ENCODE measurements at regions not wholly inside any gene's neighbourhood (a gene's known extent, or its start where the extent isn't known, plus 50 kb on each side); places are given as distances from the start of the nearest gene placed in this dataset.

- no peak for TF ChIP-seq CTCF (IDR thresholded peaks at IDR 0.05; ENCODE audit: low read depth, low read length)
These were observed 246.5 kb downstream of the SYK start for GRCh38 chr9:91047993-91048607.

DNA sequence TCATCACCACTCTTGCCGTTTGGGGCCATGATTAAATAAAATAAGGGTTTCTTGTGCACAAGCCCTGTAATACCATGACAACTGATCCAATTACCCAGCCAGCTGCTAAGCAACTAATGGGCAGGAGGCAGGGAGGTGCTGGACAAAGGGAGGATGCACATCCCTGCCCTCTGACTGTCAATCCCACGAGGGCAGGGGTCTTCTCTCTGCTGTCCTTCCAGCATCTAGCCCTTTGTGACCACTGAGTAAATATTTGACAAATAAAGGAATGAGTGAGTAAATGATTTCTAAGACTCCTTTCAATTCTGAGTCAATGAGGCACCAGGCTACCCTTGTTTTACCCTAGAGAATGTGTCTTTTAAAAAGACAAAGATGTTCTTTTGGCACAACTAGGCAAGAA lies 247.1 kb downstream of the SYK start:
- H3K4me3 ChIP-seq (ENCODE audit: low read depth, low read length) = no peak overlapping the region
- no peak for TF ChIP-seq CTCF (IDR thresholded peaks at IDR 0.05; ENCODE audit: low read depth, low read length)

More at GRCh38 chr9:91047993-91048607, 246.5 kb downstream of the SYK start:
- H3K4me3 ChIP-seq (ENCODE audit: low read depth, low read length) = no peak overlapping the region

GRCh38 chr9:91053824-91054223 lies 252.2 kb downstream of the SYK start:
- TF ChIP-seq CTCF (IDR thresholded peaks at IDR 0.05; ENCODE audit: low read depth, low read length) = no peak

GRCh38 chr9:91055845-91056244 lies 254.2 kb downstream of the SYK start:
- no peak for TF ChIP-seq CTCF (IDR thresholded peaks at IDR 0.05; ENCODE audit: low read depth, low read length)
- H3K4me3 ChIP-seq (ENCODE audit: low read depth, low read length) = no peak overlapping the region

More at GRCh38 chr9:91053824-91054223, 252.2 kb downstream of the SYK start:
- no peak overlapping the region for H3K4me3 ChIP-seq (ENCODE audit: low read depth, low read length)

- H3K4me3 ChIP-seq (ENCODE audit: low read depth, low read length) = no peak overlapping the region
- TF ChIP-seq CTCF (IDR thresholded peaks at IDR 0.05; ENCODE audit: low read depth, low read length) = no peak
These were observed 254.9 kb downstream of the SYK start for GRCh38 chr9:91056486-91056885.

DNA sequence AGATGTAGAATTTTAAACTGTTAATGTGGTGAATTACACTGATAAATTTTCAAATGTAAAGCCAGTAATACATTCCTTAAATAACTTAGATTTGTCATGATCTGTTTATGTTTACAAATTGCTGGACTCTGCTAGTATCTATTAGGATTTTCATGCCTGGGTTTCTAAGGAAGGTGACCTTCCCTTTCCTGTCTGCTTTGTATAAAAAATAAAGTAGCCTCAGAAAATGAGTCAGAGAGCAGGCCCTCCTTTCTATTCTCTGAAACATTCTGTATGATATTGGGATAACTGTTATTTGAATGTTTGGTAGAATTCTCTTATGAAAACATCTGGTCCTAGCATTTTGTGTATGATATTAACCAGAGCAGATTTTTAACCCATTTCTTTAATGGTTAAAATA lies 255.3 kb downstream of the SYK start:
- no peak overlapping the region for H3K4me3 ChIP-seq (ENCODE audit: low read depth, low read length)
- TF ChIP-seq CTCF (IDR thresholded peaks at IDR 0.05; ENCODE audit: low read depth, low read length) = no peak

GRCh38 chr9:91059713-91060112 lies 258.1 kb downstream of the SYK start:
- H3K4me3 ChIP-seq (ENCODE audit: low read depth, low read length) = no peak overlapping the region
- no peak for TF ChIP-seq CTCF (IDR thresholded peaks at IDR 0.05; ENCODE audit: low read depth, low read length)

All from WI38 (cell line).